H1 (cell line): ENCODE measurements at regions not wholly inside any gene's neighbourhood (a gene's known extent, or its start where the extent isn't known, plus 50 kb on each side); places are given as distances from the start of the nearest gene placed in this dataset.

Experiments used
- CTCF ChIA-PET: fragments of 300-600 bp; sonication (Branson Sonifier 250); formaldehyde crosslinking; loops from one replicate; lab custom pipeline; 2021; ENCODE audit not compliant: partially characterized antibody; lab: Charles Lee
- POLR2A ChIA-PET: fragments of 300-600 bp; sonication (Branson Sonifier 250); formaldehyde crosslinking; loops from one replicate; lab custom pipeline; 2021; ENCODE audit warnings: inconsistent platforms; ENCODE audit not compliant: partially characterized antibody; lab: Charles Lee
- DNase-seq, 2 experiments: peaks; one replicate each; pipeline versions ENCODE4 v3.0.0 to v3.0.0-alpha.2; 2010 to 2022; ENCODE audit warnings: low spot score in 2 of 2, low read depth in 1 of 2, mixed read lengths in 1 of 2
- FAIRE-seq: peaks from 2 replicates; lab custom pipeline; 2011; peaks lifted over from hg19 to GRCh38; lab: Jason Lieb, UNC
- H2AFZ ChIP-seq: 2 replicates; pipeline ENCODE4 v1.8.1; 2012; ENCODE audit warnings: low read length, inconsistent platforms
- H2AK5ac ChIP-seq: 2 replicates; pipeline ENCODE4 v1.6.1; 2013; ENCODE audit warnings: low read depth, low read length
- H2BK120ac ChIP-seq: replicated peaks from 2 replicates; pipeline ENCODE3; 2013; ENCODE audit warnings: low read depth, low read length, inconsistent platforms
- H2BK12ac ChIP-seq: 2 replicates; pipeline ENCODE4 v1.6.1; 2013; ENCODE audit warnings: low read depth, low read length
- H2BK15ac ChIP-seq: 2 replicates; pipeline ENCODE4 v1.6.1; 2013; ENCODE audit warnings: low read length
- H2BK20ac ChIP-seq: 2 replicates; pipeline ENCODE4 v1.6.1; 2013; ENCODE audit warnings: low read length
- H2BK5ac ChIP-seq: 2 replicates; pipeline ENCODE4 v1.6.1; 2013; ENCODE audit warnings: low read depth, low read length
- H3K14ac ChIP-seq: 2 replicates; pipeline ENCODE4 v1.6.1; 2013; ENCODE audit warnings: inconsistent platforms; ENCODE audit not compliant: insufficient read length
- H3K18ac ChIP-seq: 2 replicates; pipeline ENCODE4 v1.6.1; 2013; ENCODE audit warnings: low read length; ENCODE audit errors: extremely low read depth
- H3K23ac ChIP-seq: 2 replicates; pipeline ENCODE4 v1.6.1; 2013; ENCODE audit warnings: inconsistent platforms; ENCODE audit not compliant: insufficient read length
- H3K23me2 ChIP-seq: 2 replicates; pipeline ENCODE4 v1.6.1; 2013; ENCODE audit warnings: low read depth, low read length
- H3K27ac ChIP-seq: 2 replicates; pipeline ENCODE4 v1.6.1; 2011; ENCODE audit warnings: low read depth, low read length, inconsistent platforms
- H3K27me3 ChIP-seq, 4 experiments: replicated peaks in 1 of 4; 1 replicate in 1 of 4; 2 replicates in 3 of 4; pipeline versions ENCODE4 v1.6.1 to v1.8.1; 2011 to 2013; ENCODE audit warnings: low read length in 3 of 4, mild to moderate bottlenecking in 3 of 4, inconsistent platforms in 2 of 4, mixed read lengths in 2 of 4, moderate library complexity in 1 of 4; ENCODE audit not compliant: control insufficient read depth in 3 of 4, insufficient read depth in 3 of 4; ENCODE audit errors: extremely low read depth in 1 of 4
- H3K36me3 ChIP-seq, 4 experiments: 2 replicates each; pipeline versions ENCODE4 v1.6.1 to v1.8.1; 2011 to 2013; ENCODE audit warnings: mild to moderate bottlenecking in 4 of 4, low read length in 3 of 4, moderate library complexity in 2 of 4, control low read depth in 1 of 4, inconsistent platforms in 1 of 4; ENCODE audit not compliant: insufficient read depth in 4 of 4, control insufficient read depth in 2 of 4
- H3K4ac ChIP-seq: replicated peaks from 2 replicates; pipeline ENCODE3; 2013; ENCODE audit warnings: low read length, low read depth, mixed read lengths, inconsistent platforms; ENCODE audit not compliant: insufficient read length
- H3K4me1 ChIP-seq, 4 experiments: replicated peaks in 1 of 4; 1 replicate in 1 of 4; 2 replicates in 3 of 4; pipeline versions ENCODE4 v1.6.1 to v1.8.1; 2011 to 2013; ENCODE audit warnings: low read length in 3 of 4, inconsistent platforms in 2 of 4, mixed read lengths in 1 of 4; ENCODE audit not compliant: insufficient read depth in 4 of 4, control insufficient read depth in 3 of 4
- H3K4me2 ChIP-seq, 2 experiments: 2 replicates each; pipeline versions ENCODE4 v1.6.1 to v1.8.1; 2011 to 2013; ENCODE audit warnings: low read depth in 2 of 2, low read length in 2 of 2, control low read depth in 1 of 2, inconsistent platforms in 1 of 2, mild to moderate bottlenecking in 1 of 2; ENCODE audit not compliant: insufficient read depth in 1 of 2
- H3K4me3 ChIP-seq, 4 experiments: fragments of 200-600, 300-600 bp in 1 of 4; sonication (generic), shearing (Covaris generic), sonication (Bioruptor Twin) in 1 of 4; 2 replicates each; pipeline versions ENCODE4 v1.5.1 to v1.8.1; 2011 to 2016; ENCODE audit warnings: low read length in 4 of 4, low read depth in 3 of 4, control low read depth in 2 of 4, inconsistent platforms in 2 of 4, mild to moderate bottlenecking in 2 of 4, mixed read lengths in 1 of 4, moderate library complexity in 1 of 4; ENCODE audit not compliant: insufficient read depth in 2 of 4; ENCODE audit errors: extremely low read depth in 1 of 4
- H3K56ac ChIP-seq: replicated peaks from 2 replicates; pipeline ENCODE3; 2013; ENCODE audit warnings: low read depth, mild to moderate bottlenecking, mixed read lengths, low read length, inconsistent platforms; ENCODE audit not compliant: insufficient read length
- H3K79me1 ChIP-seq: 2 replicates; pipeline ENCODE4 v1.6.1; 2013; ENCODE audit warnings: low read depth, low read length, control low read depth
- H3K79me2 ChIP-seq, 2 experiments: 2 replicates each; pipeline versions ENCODE4 v1.6.1 to v1.8.1; 2012 to 2013; ENCODE audit warnings: low read length in 2 of 2, mild to moderate bottlenecking in 2 of 2, inconsistent platforms in 1 of 2; ENCODE audit not compliant: insufficient read depth in 2 of 2, control insufficient read depth in 1 of 2
- H3K9ac ChIP-seq, 4 experiments: replicated peaks in 1 of 4; 1 replicate in 1 of 4; 2 replicates in 3 of 4; pipeline versions ENCODE4 v1.6.1 to v1.8.1; 2011 to 2013; ENCODE audit warnings: low read depth in 3 of 4, low read length in 3 of 4, control low read depth in 2 of 4, mild to moderate bottlenecking in 2 of 4, moderate library complexity in 2 of 4, inconsistent platforms in 1 of 4; ENCODE audit errors: extremely low read depth in 1 of 4
- H3K9me3 ChIP-seq, 2 experiments: 2 replicates each; pipeline versions ENCODE4 v1.6.1 to v1.8.1; 2012 to 2013; ENCODE audit warnings: mild to moderate bottlenecking in 2 of 2, moderate library complexity in 2 of 2, control low read depth in 1 of 2, inconsistent platforms in 1 of 2, low read depth in 1 of 2, low read length in 1 of 2, mixed read lengths in 1 of 2; ENCODE audit not compliant: insufficient read depth in 2 of 2
- H4K20me1 ChIP-seq, 2 experiments: replicated peaks in 1 of 2; 2 replicates each; pipeline versions ENCODE3 to v1.8.1; 2011 to 2013; ENCODE audit warnings: inconsistent platforms in 2 of 2, low read length in 2 of 2, mild to moderate bottlenecking in 1 of 2; ENCODE audit not compliant: insufficient read depth in 2 of 2, control insufficient read depth in 1 of 2
- H4K5ac ChIP-seq: 2 replicates; pipeline ENCODE4 v1.6.1; 2013; ENCODE audit warnings: low read length, low read depth, mixed read lengths, inconsistent platforms; ENCODE audit not compliant: insufficient read length
- H4K8ac ChIP-seq: 2 replicates; pipeline ENCODE4 v1.8.0; 2013; ENCODE audit warnings: mild to moderate bottlenecking, moderate library complexity, low read length, inconsistent platforms; ENCODE audit not compliant: insufficient read depth; ENCODE audit errors: extremely low read depth
- H4K91ac ChIP-seq: replicated peaks from 2 replicates; pipeline ENCODE3; 2013; ENCODE audit warnings: low read length, mixed read lengths, inconsistent platforms; ENCODE audit not compliant: insufficient read length
- ASH2L ChIP-seq: fragments of 200-600, 300-600 bp; sonication (generic); IDR thresholded peaks from one replicate; pipeline ENCODE4 v1.7.1; 2017; ENCODE audit warnings: low read length
- BRCA1 ChIP-seq: IDR thresholded peaks from 2 replicates; pipeline ENCODE4 v1.6.1; 2012; ENCODE audit warnings: low read depth, low read length, improper control_type of control experiment
- CBX5 ChIP-seq: fragments of 300-800, 300-1000 bp; sonication (generic); IDR thresholded peaks from 2 replicates; pipeline ENCODE4 v1.7.1; 2016; ENCODE audit warnings: antibody characterized with exemption, low read length, low read depth
- JUN ChIP-seq: IDR thresholded peaks from 2 replicates; pipeline ENCODE4 v1.6.1; 2011; ENCODE audit warnings: low read depth, mild to moderate bottlenecking, improper control_type of control experiment, low read length
- JUND ChIP-seq: IDR thresholded peaks from 2 replicates; pipeline ENCODE4 v1.6.1; 2011; ENCODE audit warnings: mild to moderate bottlenecking, improper control_type of control experiment, low read length
- KDM1A ChIP-seq: fragments of 200-600, 300-600 bp; sonication (generic); IDR thresholded peaks from 2 replicates; pipeline ENCODE4 v1.7.1; 2016; ENCODE audit warnings: mild to moderate bottlenecking, low read length, borderline replicate concordance
- KDM4A ChIP-seq: IDR thresholded peaks from one replicate; pipeline ENCODE4 v1.7.1; 2012; ENCODE audit warnings: low read depth, mild to moderate bottlenecking, moderate library complexity, low read length, inconsistent platforms; ENCODE audit not compliant: severe bottlenecking
- KDM5A ChIP-seq: fragments of 200-600 bp; IDR thresholded peaks from 2 replicates; pipeline ENCODE4 v1.7.1; 2012; ENCODE audit warnings: mild to moderate bottlenecking, low read length, inconsistent platforms, mixed read lengths
- NANOG ChIP-seq: IDR thresholded peaks from 2 replicates; pipeline ENCODE4 v1.6.1; 2011; ENCODE audit warnings: low read length, low read depth, mild to moderate bottlenecking, inconsistent platforms; ENCODE audit not compliant: insufficient read depth, poor library complexity, severe bottlenecking
- POLR2A ChIP-seq, 2 experiments: IDR thresholded peaks; 1 replicate in 1 of 2; 2 replicates in 1 of 2; pipeline ENCODE4 v1.6.1; 2011; ENCODE audit warnings: low read depth in 2 of 2, low read length in 2 of 2, mild to moderate bottlenecking in 2 of 2; ENCODE audit errors: control extremely low read depth in 1 of 2
- RAD21 ChIP-seq, 2 experiments: IDR thresholded peaks in 1 of 2; conservative IDR thresholded peaks in 1 of 2; 2 replicates each; pipeline ENCODE4 v1.6.1; 2011; ENCODE audit warnings: low read depth in 2 of 2, low read length in 2 of 2, improper control_type of control experiment in 1 of 2, inconsistent platforms in 1 of 2, mild to moderate bottlenecking in 1 of 2, moderate library complexity in 1 of 2
- RXRA ChIP-seq: IDR thresholded peaks from 2 replicates; pipeline ENCODE4 v1.6.1; 2011; ENCODE audit warnings: low read depth, mild to moderate bottlenecking, low read length, moderate library complexity; ENCODE audit not compliant: insufficient read depth
- SAP30 ChIP-seq: fragments of 300-600 bp; sonication (generic); IDR thresholded peaks from 2 replicates; pipeline ENCODE4 v1.7.1; 2012; ENCODE audit warnings: low read length, moderate library complexity, mild to moderate bottlenecking, inconsistent platforms; ENCODE audit not compliant: insufficient read depth, insufficient replicate concordance
- SIRT6 ChIP-seq: IDR thresholded peaks from one replicate; pipeline ENCODE4 v1.7.1; 2012; ENCODE audit warnings: low read length, inconsistent platforms
- SIX5 ChIP-seq: IDR thresholded peaks from 2 replicates; pipeline ENCODE4 v1.6.1; 2011; ENCODE audit warnings: mild to moderate bottlenecking, low read depth, low read length
- SP2 ChIP-seq: IDR thresholded peaks from 2 replicates; pipeline ENCODE4 v1.6.1; 2012; ENCODE audit warnings: mild to moderate bottlenecking, low read length, inconsistent platforms
- ZNF274 ChIP-seq: IDR thresholded peaks from 2 replicates; pipeline ENCODE4 v1.7.0; 2012; ENCODE audit warnings: low read length, borderline replicate concordance; ENCODE audit errors: extremely low read depth
- WGBS, 2 experiments: shearing (Covaris generic) in 1 of 2; methylation state at CpG; one replicate each; pipeline versions ENCODE4 v1.1.6 to v1.1.7; 2013 to 2015; ENCODE audit warnings: low lambda C conversion rate in 2 of 2, mixed read lengths in 2 of 2, inconsistent platforms in 1 of 2, low coverage in 1 of 2, missing lambda C conversion rate in 1 of 2; ENCODE audit not compliant: insufficient replicate concordance in 2 of 2, insufficient coverage in 1 of 2, insufficient read length in 1 of 2; ENCODE audit errors: extremely low coverage in 1 of 2, missing lambda C conversion rate in 1 of 2; 5-methylcytosine and 5-hydroxymethylcytosine counted together

DNA sequence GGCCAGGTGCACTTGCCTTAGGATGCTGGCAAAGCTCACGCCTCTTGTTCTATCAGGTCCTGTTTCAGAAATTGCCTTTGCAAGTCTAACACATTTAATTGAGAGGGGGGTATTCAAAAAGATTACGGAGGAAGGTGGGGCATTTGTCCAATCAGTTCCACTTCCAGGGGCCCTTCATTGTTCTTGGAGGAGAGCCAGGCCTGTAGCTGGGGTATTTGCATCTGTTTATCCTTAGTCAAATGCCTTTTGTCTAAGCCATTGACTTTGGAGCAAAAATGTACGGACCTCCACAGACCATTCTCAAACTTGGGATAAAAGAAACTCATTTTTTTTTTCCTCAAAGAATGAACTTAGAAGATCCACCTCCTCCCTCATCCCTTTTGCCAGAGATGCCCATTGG, 582.0 kb downstream of the BCL11B start:
- no peaks in the 10 kb centered on the region for H3K4me1 ChIP-seq
- H3K9ac ChIP-seq: no peak overlapping the region
- H2BK12ac ChIP-seq: no peak overlapping the region
- H3K79me1 ChIP-seq: no peaks in the 10 kb centered on the region
- WGBS, 2 experiments: 82% methylated on average over 3 of the region's 3 CpGs; no CpG with 5 or more reads in 1 of the 2 experiments
- H3K23me2 ChIP-seq: no peaks in the 10 kb centered on the region
- H3K23ac ChIP-seq: no peak overlapping the region
- no peak overlapping the region for H2BK5ac ChIP-seq
- H3K9me3 ChIP-seq: no peaks in the 10 kb centered on the region
- H3K56ac ChIP-seq: no peak overlapping the region
- DNase-seq: no peak
- no peak overlapping the region for H2BK120ac ChIP-seq
- no peak overlapping the region for H2BK20ac ChIP-seq
- no peak overlapping the region for H4K5ac ChIP-seq
- H3K4me2 ChIP-seq: no peak overlapping the region
- H3K18ac ChIP-seq: no peak overlapping the region
- H3K14ac ChIP-seq: no peak overlapping the region
- no peaks in the 10 kb centered on the region for H3K27me3 ChIP-seq
- no peak overlapping the region for H4K8ac ChIP-seq
- CTCF ChIA-PET: no interaction called here
- no peak overlapping the region for H2BK15ac ChIP-seq
- no peak overlapping the region for H4K91ac ChIP-seq
- H3K27ac ChIP-seq: no peak overlapping the region
- H4K20me1 ChIP-seq: no peaks in the 10 kb centered on the region
- H2AK5ac ChIP-seq: no peak overlapping the region
- H3K79me2 ChIP-seq: no peaks in the 10 kb centered on the region
- H3K4me3 ChIP-seq: no peak overlapping the region
- no peaks in the 10 kb centered on the region for H3K36me3 ChIP-seq
- H3K4ac ChIP-seq: no peak overlapping the region
- POLR2A ChIA-PET: no interaction called here
- no peak overlapping the region for H2AFZ ChIP-seq
- FAIRE-seq: no peak
- TF ChIP-seq JUN (no peak), CBX5 (no peak), SP2 (no peak), BRCA1 (no peak), RAD21 (IDR thresholded peaks at IDR 0.05 in 1 of 2, conservative IDR thresholded peaks at IDR 0.05 in 1 of 2; ENCODE audit: low read depth in 2 of 2, low read length in 2 of 2) (no peak), ZNF274 (no peak), ASH2L (no peak), KDM1A (no peak), SIRT6 (no peak), SAP30 (no peak), KDM4A (no peak), NANOG (no peak), KDM5A (no peak), JUND (no peak), POLR2A (IDR thresholded peaks at IDR 0.05; ENCODE audit: control extremely low read depth in 1 of 2, low read depth in 2 of 2, low read length in 2 of 2) (no peak), RXRA (no peak), SIX5 (no peak)
